SK-N-SH (cell line): ENCODE measurements at regions not wholly inside any gene's neighbourhood (a gene's known extent, or its start where the extent isn't known, plus 50 kb on each side); places are given as distances from the start of the nearest gene placed in this dataset.

Experiments used
- CTCF ChIA-PET: fragments of 300-600, 350-600 bp; formaldehyde crosslinking; extraction: SDS; loops from one replicate; lab custom pipeline; 2021; lab: Yijun Ruan, JAX
- POLR2A ChIA-PET: fragments of 350-600 bp; sonication (Branson Sonifier 250); formaldehyde crosslinking; extraction: SDS; loops from one replicate; lab custom pipeline; 2020; ENCODE audit warnings: antibody characterized with exemption, inconsistent platforms; lab: Yijun Ruan, JAX
- DNase-seq: peaks from one replicate; pipeline ENCODE4 v3.0.0; 2012
- H2AFZ ChIP-seq: fragments of 200-600 bp; sonication (generic); 2 replicates; pipeline ENCODE4 v1.8.1; 2016; ENCODE audit warnings: antibody characterized with exemption, mild to moderate bottlenecking, low read depth
- H3F3A ChIP-seq: fragments of 200-600 bp; sonication (generic); replicated peaks from 2 replicates; pipeline ENCODE3; 2016; ENCODE audit warnings: antibody characterized with exemption, mild to moderate bottlenecking; ENCODE audit not compliant: insufficient read depth
- H3K27ac ChIP-seq, 2 experiments: fragments of 200-500 bp in 1 of 2; fragments of 200-600 bp in 1 of 2; sonication (Bioruptor generic) in 1 of 2; sonication (generic), shearing (Covaris generic) in 1 of 2; 2 replicates each; pipeline versions ENCODE4 v1.5.1 to v1.6.1; 2014 to 2016; ENCODE audit warnings: low read depth in 2 of 2, inconsistent platforms in 1 of 2, low read length in 1 of 2, mild to moderate bottlenecking in 1 of 2, mixed read lengths in 1 of 2
- H3K27me3 ChIP-seq: fragments of 200-600 bp; sonication (generic), shearing (Covaris generic); 2 replicates; pipeline ENCODE4 v1.6.1; 2016; ENCODE audit warnings: mixed run types; ENCODE audit not compliant: insufficient read depth
- H3K36me3 ChIP-seq, 2 experiments: fragments of 200-500 bp in 1 of 2; fragments of 200-600 bp in 1 of 2; sonication (Bioruptor generic) in 1 of 2; sonication (generic) in 1 of 2; replicated peaks in 1 of 2; 2 replicates each; pipeline versions ENCODE3 to v1.5.1; 2014 to 2016; ENCODE audit warnings: low read length in 1 of 2, mild to moderate bottlenecking in 1 of 2; ENCODE audit not compliant: insufficient read depth in 2 of 2, control insufficient read depth in 1 of 2
- H3K4me1 ChIP-seq, 2 experiments: fragments of 200-500 bp in 1 of 2; fragments of 200-600 bp in 1 of 2; sonication (Bioruptor generic) in 1 of 2; sonication (generic), shearing (Covaris generic) in 1 of 2; 2 replicates each; pipeline versions ENCODE4 v1.5.1 to v1.6.1; 2014 to 2016; ENCODE audit warnings: low read depth in 1 of 2, low read length in 1 of 2, mixed run types in 1 of 2; ENCODE audit not compliant: insufficient read depth in 2 of 2, control insufficient read depth in 1 of 2
- H3K4me2 ChIP-seq: fragments of 200-600 bp; sonication (generic), shearing (Covaris generic); 2 replicates; pipeline ENCODE4 v1.6.1; 2017; ENCODE audit warnings: mixed run types
- H3K4me3 ChIP-seq, 2 experiments: fragments of 200-500 bp in 1 of 2; fragments of 200-600 bp in 1 of 2; sonication (Bioruptor generic) in 1 of 2; sonication (generic), shearing (Covaris generic) in 1 of 2; 2 replicates each; pipeline versions ENCODE4 v1.5.1 to v1.8.1; 2014 to 2016; ENCODE audit warnings: low read depth in 2 of 2, inconsistent platforms in 1 of 2, low read length in 1 of 2, mild to moderate bottlenecking in 1 of 2, mixed read lengths in 1 of 2, moderate library complexity in 1 of 2
- H3K79me2 ChIP-seq: fragments of 200-600 bp; sonication (generic); 2 replicates; pipeline ENCODE4 v1.8.1; 2017; ENCODE audit warnings: mild to moderate bottlenecking; ENCODE audit not compliant: insufficient read depth
- H3K9ac ChIP-seq: fragments of 200-600 bp; sonication (generic); 2 replicates; pipeline ENCODE4 v1.6.1; 2017; ENCODE audit warnings: mixed run types
- H3K9me2 ChIP-seq: fragments of 200-600 bp; sonication (generic); 2 replicates; pipeline ENCODE4 v1.6.1; 2017; ENCODE audit warnings: mixed run types
- H3K9me3 ChIP-seq: fragments of 200-600 bp; sonication (generic); 2 replicates; pipeline ENCODE4 v1.6.1; 2017; ENCODE audit warnings: mixed run types, mild to moderate bottlenecking, moderate library complexity
- H4K20me1 ChIP-seq: fragments of 200-600 bp; sonication (generic); 2 replicates; pipeline ENCODE4 v1.6.1; 2017; ENCODE audit warnings: mild to moderate bottlenecking, mixed run types; ENCODE audit not compliant: insufficient read depth
- CHD2 ChIP-seq: fragments of 150-350 bp; IDR thresholded peaks from 2 replicates; pipeline ENCODE4 v1.6.1; 2018; ENCODE audit warnings: low read length; ENCODE audit not compliant: partially characterized antibody
- EP300 ChIP-seq, 2 experiments: IDR thresholded peaks; 2 replicates each; pipeline versions ENCODE4 v1.4.0 to v1.6.1; 2012; ENCODE audit warnings: borderline replicate concordance in 1 of 2, low read depth in 1 of 2, low read length in 1 of 2
- FOSL2 ChIP-seq: IDR thresholded peaks from 2 replicates; pipeline ENCODE4 v1.4.0; 2012; ENCODE audit warnings: low read depth, mild to moderate bottlenecking, moderate library complexity, borderline replicate concordance
- FOXJ3 ChIP-seq: sonication (generic); formaldehyde crosslinking; IDR thresholded peaks from 2 replicates; pipeline ENCODE4 v1.5.1; 2020; ENCODE audit warnings: mild to moderate bottlenecking, missing genetic modification reagents
- GATA2 ChIP-seq: sonication (generic); formaldehyde crosslinking; IDR thresholded peaks from 2 replicates; pipeline ENCODE4 v1.5.0; 2020; ENCODE audit warnings: mild to moderate bottlenecking, missing genetic modification reagents
- MXI1 ChIP-seq: IDR thresholded peaks from 2 replicates; pipeline ENCODE4 v1.6.1; 2012; ENCODE audit warnings: mild to moderate bottlenecking, low read depth, low read length, improper control_type of control experiment
- NFIC ChIP-seq: IDR thresholded peaks from 2 replicates; pipeline ENCODE4 v1.4.0; 2012; ENCODE audit warnings: borderline replicate concordance
- RAD21 ChIP-seq: IDR thresholded peaks from 2 replicates; pipeline ENCODE4 v1.6.1; 2012; ENCODE audit warnings: mild to moderate bottlenecking, low read length
- RCOR1 ChIP-seq: fragments of 150-350 bp; IDR thresholded peaks from 2 replicates; pipeline ENCODE4 v1.6.1; 2017; ENCODE audit warnings: antibody characterized with exemption, low read length
- TEAD4 ChIP-seq: IDR thresholded peaks from 2 replicates; pipeline ENCODE4 v1.4.0; 2012; ENCODE audit warnings: mild to moderate bottlenecking, borderline replicate concordance; ENCODE audit not compliant: insufficient read depth
- WGBS: methylation state at CpG from one replicate; pipeline ENCODE4 v1.1.6; 2017; ENCODE audit warnings: low lambda C conversion rate; 5-methylcytosine and 5-hydroxymethylcytosine counted together
- TF ChIP-seq, protein P1 (sequence below): fragments of 150-350 bp; IDR thresholded peaks from 2 replicates; pipeline ENCODE4 v1.6.1; 2016; ENCODE audit warnings: mild to moderate bottlenecking, low read depth, low read length
- TF ChIP-seq, protein P2 (sequence below): IDR thresholded peaks from 2 replicates; pipeline ENCODE4; 2012
- TF ChIP-seq, protein P3 (sequence below): IDR thresholded peaks from 2 replicates; pipeline ENCODE4 v1.4.0; 2012; ENCODE audit warnings: low read depth, borderline replicate concordance
- TF ChIP-seq, protein P4 (sequence below): fragments of 150-350 bp; IDR thresholded peaks from 2 replicates; pipeline ENCODE4 v1.6.1; 2017; ENCODE audit warnings: antibody characterized with exemption, low read length, low read depth, borderline replicate concordance

DNA sequence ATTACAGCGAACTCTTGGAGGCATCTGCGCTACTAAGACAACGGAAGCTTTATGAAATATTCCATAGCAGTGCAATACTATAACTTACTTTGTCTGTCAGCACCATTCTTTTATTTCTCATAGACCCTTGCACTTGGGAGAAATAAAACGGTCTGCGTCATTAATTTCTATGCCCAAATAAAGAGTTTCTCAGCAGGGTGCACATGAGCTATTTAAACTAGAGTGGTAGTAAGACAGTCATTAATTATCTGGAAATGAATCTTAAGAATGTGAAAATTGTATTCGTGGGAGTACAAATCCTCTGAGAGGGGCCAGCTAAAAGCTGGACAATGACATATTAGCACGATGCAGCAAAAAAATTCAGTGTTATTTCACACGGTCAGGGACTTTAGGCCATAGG lies 903.4 kb upstream of the FOXG1 start:
- Histone ChIP-seq H3K36me3 (no peaks in the 10 kb centered on the region), H3K4me2 (no peak overlapping the region), H3K27me3 (no peaks in the 10 kb centered on the region), H3K9me3 (no peaks in the 10 kb centered on the region), H3K4me1 (no peaks in the 10 kb centered on the region), H3K27ac (no peak overlapping the region), H2AFZ (no peak overlapping the region), H4K20me1 (no peaks in the 10 kb centered on the region), H3K9ac (no peak overlapping the region), H3K9me2 (no peaks in the 10 kb centered on the region), H3K79me2 (no peaks in the 10 kb centered on the region), H3K4me3 (no peak overlapping the region), H3F3A (no peaks in the 10 kb centered on the region)
- ChIA-PET POLR2A (no interaction called here), CTCF (interaction anchor here (1.2 kb wide), 1 partner anchor 126 kb away, joined by 3 read pairs; no protein-coding TSS in a partner anchor)
- 25% methylated on average over 8 of the region's 8 CpGs for WGBS
- TF ChIP-seq RAD21 (no peak), NFIC (no peak), CHD2 (no peak), GATA2 (CRISPR knock-in tag) (no peak), EP300 (IDR thresholded peaks at IDR 0.05; ENCODE audit: borderline replicate concordance in 1 of 2, low read depth in 1 of 2, low read length in 1 of 2) (no peak), TEAD4 (no peak), MXI1 (no peak), FOSL2 (no peak), FOXJ3 (CRISPR knock-in tag) (no peak), RCOR1 (no peak)
- TF ChIP-seq, protein P1, sequence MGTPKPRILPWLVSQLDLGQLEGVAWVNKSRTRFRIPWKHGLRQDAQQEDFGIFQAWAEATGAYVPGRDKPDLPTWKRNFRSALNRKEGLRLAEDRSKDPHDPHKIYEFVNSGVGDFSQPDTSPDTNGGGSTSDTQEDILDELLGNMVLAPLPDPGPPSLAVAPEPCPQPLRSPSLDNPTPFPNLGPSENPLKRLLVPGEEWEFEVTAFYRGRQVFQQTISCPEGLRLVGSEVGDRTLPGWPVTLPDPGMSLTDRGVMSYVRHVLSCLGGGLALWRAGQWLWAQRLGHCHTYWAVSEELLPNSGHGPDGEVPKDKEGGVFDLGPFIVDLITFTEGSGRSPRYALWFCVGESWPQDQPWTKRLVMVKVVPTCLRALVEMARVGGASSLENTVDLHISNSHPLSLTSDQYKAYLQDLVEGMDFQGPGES, result no peak
- TF ChIP-seq, protein P2, sequence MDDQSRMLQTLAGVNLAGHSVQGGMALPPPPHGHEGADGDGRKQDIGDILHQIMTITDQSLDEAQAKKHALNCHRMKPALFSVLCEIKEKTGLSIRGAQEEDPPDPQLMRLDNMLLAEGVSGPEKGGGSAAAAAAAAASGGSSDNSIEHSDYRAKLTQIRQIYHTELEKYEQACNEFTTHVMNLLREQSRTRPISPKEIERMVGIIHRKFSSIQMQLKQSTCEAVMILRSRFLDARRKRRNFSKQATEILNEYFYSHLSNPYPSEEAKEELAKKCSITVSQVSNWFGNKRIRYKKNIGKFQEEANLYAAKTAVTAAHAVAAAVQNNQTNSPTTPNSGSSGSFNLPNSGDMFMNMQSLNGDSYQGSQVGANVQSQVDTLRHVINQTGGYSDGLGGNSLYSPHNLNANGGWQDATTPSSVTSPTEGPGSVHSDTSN, result no peak
- TF ChIP-seq, protein P3, sequence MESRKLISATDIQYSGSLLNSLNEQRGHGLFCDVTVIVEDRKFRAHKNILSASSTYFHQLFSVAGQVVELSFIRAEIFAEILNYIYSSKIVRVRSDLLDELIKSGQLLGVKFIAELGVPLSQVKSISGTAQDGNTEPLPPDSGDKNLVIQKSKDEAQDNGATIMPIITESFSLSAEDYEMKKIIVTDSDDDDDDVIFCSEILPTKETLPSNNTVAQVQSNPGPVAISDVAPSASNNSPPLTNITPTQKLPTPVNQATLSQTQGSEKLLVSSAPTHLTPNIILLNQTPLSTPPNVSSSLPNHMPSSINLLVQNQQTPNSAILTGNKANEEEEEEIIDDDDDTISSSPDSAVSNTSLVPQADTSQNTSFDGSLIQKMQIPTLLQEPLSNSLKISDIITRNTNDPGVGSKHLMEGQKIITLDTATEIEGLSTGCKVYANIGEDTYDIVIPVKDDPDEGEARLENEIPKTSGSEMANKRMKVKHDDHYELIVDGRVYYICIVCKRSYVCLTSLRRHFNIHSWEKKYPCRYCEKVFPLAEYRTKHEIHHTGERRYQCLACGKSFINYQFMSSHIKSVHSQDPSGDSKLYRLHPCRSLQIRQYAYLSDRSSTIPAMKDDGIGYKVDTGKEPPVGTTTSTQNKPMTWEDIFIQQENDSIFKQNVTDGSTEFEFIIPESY, result no peak
- TF ChIP-seq, protein P4, sequence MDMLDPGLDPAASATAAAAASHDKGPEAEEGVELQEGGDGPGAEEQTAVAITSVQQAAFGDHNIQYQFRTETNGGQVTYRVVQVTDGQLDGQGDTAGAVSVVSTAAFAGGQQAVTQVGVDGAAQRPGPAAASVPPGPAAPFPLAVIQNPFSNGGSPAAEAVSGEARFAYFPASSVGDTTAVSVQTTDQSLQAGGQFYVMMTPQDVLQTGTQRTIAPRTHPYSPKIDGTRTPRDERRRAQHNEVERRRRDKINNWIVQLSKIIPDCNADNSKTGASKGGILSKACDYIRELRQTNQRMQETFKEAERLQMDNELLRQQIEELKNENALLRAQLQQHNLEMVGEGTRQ, result no peak
- DNase-seq, result no peak
